ENCODE measurements at regions not wholly inside any gene's neighbourhood (a gene's known extent, or its start where the extent isn't known, plus 50 kb on each side); places are given as distances from the start of the nearest gene placed in this dataset.

DNA sequence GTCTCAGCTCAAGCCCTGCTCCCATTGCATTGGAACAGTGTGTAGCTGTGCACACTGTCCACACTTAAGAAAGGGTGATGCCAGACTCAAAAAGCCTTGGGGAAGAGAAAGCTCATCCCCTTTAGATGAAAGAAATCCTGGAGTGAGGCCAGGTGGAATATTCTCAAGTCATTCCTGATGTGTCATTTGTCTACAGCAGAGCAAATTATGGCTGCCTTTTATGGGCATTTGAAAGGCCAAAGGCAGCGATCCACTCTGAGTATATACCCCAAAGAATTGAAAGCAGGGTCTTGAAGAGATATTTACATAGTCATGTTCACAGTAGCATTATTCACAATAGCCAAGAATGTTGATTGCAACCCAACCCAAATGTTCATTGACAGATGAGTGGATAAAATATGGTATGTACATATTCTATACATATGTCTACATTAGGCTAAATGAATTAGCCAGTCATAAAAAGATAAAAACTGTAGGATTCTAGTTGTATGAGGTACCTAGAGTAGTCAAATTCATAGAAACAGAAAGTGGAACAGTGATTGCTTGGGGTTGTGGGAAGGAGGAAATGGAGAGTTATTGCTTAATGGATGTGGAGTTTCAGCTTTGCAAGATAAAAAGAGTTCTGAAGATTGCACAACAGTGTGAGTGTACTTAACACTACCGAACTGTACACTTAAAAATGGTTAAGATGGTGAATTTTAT is 214.9 kb downstream of the KCNRG start:
- no peak for TF ChIP-seq POLR2A (IDR thresholded peaks at IDR 0.05; ENCODE audit: extremely low read depth, insufficient read length)
- no peak for TF ChIP-seq CTCF (IDR thresholded peaks at IDR 0.05; ENCODE audit: low read depth, low read length)
- TF ChIP-seq, protein P1, sequence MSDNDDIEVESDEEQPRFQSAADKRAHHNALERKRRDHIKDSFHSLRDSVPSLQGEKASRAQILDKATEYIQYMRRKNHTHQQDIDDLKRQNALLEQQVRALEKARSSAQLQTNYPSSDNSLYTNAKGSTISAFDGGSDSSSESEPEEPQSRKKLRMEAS (IDR thresholded peaks at IDR 0.05; ENCODE audit: low read depth, low read length) = no peak
